ENCODE measurements at regions not wholly inside any gene's neighbourhood (a gene's known extent, or its start where the extent isn't known, plus 50 kb on each side); places are given as distances from the start of the nearest gene placed in this dataset.

- Histone ChIP-seq H3K27ac (ENCODE audit: poor library complexity, severe bottlenecking) (no peak overlapping the region), H3K27me3 (ENCODE audit: insufficient read depth, poor library complexity, severe bottlenecking) (no peaks in the 10 kb centered on the region)
- no peak for ATAC-seq (ENCODE audit: low read depth)
Measured at GRCh38 chr5:3043600-3043999, 292.1 kb upstream of the IRX2 start.

GRCh38 chr5:3041001-3041400, 289.5 kb upstream of the IRX2 start:
- Histone ChIP-seq H3K4me1 (ENCODE audit: insufficient read depth, poor library complexity, severe bottlenecking) (no peaks in the 10 kb centered on the region), H3K27me3 (ENCODE audit: insufficient read depth, poor library complexity, severe bottlenecking) (no peaks in the 10 kb centered on the region), H3K27ac (ENCODE audit: poor library complexity, severe bottlenecking) (no peak overlapping the region), H3K4me3 (ENCODE audit: severe bottlenecking) (no peak overlapping the region), H3K9me3 (ENCODE audit: severe bottlenecking) (no peaks in the 10 kb centered on the region), H3K36me3 (ENCODE audit: low read depth) (no peaks in the 10 kb centered on the region)
- no peak for ATAC-seq (ENCODE audit: low read depth)
- TF ChIP-seq CTCF (IDR thresholded peaks at IDR 0.05; ENCODE audit: poor library complexity, severe bottlenecking), result no peak
- no peak for DNase-seq (ENCODE audit: low spot score)

More at GRCh38 chr5:3043600-3043999, 292.1 kb upstream of the IRX2 start:
- DNase-seq (ENCODE audit: low spot score), result no peak
- Histone ChIP-seq H3K4me3 (ENCODE audit: severe bottlenecking) (no peak overlapping the region), H3K9me3 (ENCODE audit: severe bottlenecking) (no peaks in the 10 kb centered on the region), H3K36me3 (ENCODE audit: low read depth) (no peaks in the 10 kb centered on the region), H3K4me1 (ENCODE audit: insufficient read depth, poor library complexity, severe bottlenecking) (no peaks in the 10 kb centered on the region)
- no peak for TF ChIP-seq CTCF (IDR thresholded peaks at IDR 0.05; ENCODE audit: poor library complexity, severe bottlenecking)

GRCh38 chr5:3036041-3036788, 284.7 kb upstream of the IRX2 start:
- no peak for ATAC-seq (ENCODE audit: low read depth)
- no peak for DNase-seq (ENCODE audit: low spot score)
- H3K4me1 ChIP-seq (ENCODE audit: insufficient read depth, poor library complexity, severe bottlenecking), result no peaks in the 10 kb centered on the region
- no peak overlapping the region for H3K27ac ChIP-seq (ENCODE audit: poor library complexity, severe bottlenecking)
- H3K9me3 ChIP-seq (ENCODE audit: severe bottlenecking), result peaks cover 4% of the 10 kb centered on the region
- TF ChIP-seq CTCF (IDR thresholded peaks at IDR 0.05; ENCODE audit: poor library complexity, severe bottlenecking), result no peak
- no peak overlapping the region for H3K4me3 ChIP-seq (ENCODE audit: severe bottlenecking)
- H3K36me3 ChIP-seq (ENCODE audit: low read depth), result no peaks in the 10 kb centered on the region
- no peaks in the 10 kb centered on the region for H3K27me3 ChIP-seq (ENCODE audit: insufficient read depth, poor library complexity, severe bottlenecking)

- ATAC-seq (ENCODE audit: low read depth) (no peak), DNase-seq (ENCODE audit: low spot score) (no peak)
- Histone ChIP-seq H3K27ac (ENCODE audit: poor library complexity, severe bottlenecking) (no peak overlapping the region), H3K9me3 (ENCODE audit: severe bottlenecking) (peaks cover 4% of the 10 kb centered on the region), H3K4me1 (ENCODE audit: insufficient read depth, poor library complexity, severe bottlenecking) (no peaks in the 10 kb centered on the region), H3K36me3 (ENCODE audit: low read depth) (no peaks in the 10 kb centered on the region), H3K4me3 (ENCODE audit: severe bottlenecking) (no peak overlapping the region), H3K27me3 (ENCODE audit: insufficient read depth, poor library complexity, severe bottlenecking) (no peaks in the 10 kb centered on the region)
- TF ChIP-seq CTCF (IDR thresholded peaks at IDR 0.05; ENCODE audit: poor library complexity, severe bottlenecking), result no peak
Measured at GRCh38 chr5:3035452-3035851, 284.0 kb upstream of the IRX2 start.

GRCh38 chr5:3034881-3035280, 283.4 kb upstream of the IRX2 start:
- TF ChIP-seq CTCF (IDR thresholded peaks at IDR 0.05; ENCODE audit: poor library complexity, severe bottlenecking), result no peak
- Histone ChIP-seq H3K4me3 (ENCODE audit: severe bottlenecking) (no peak overlapping the region), H3K27me3 (ENCODE audit: insufficient read depth, poor library complexity, severe bottlenecking) (no peaks in the 10 kb centered on the region), H3K27ac (ENCODE audit: poor library complexity, severe bottlenecking) (no peak overlapping the region), H3K4me1 (ENCODE audit: insufficient read depth, poor library complexity, severe bottlenecking) (no peaks in the 10 kb centered on the region), H3K9me3 (ENCODE audit: severe bottlenecking) (peaks cover 4% of the 10 kb centered on the region), H3K36me3 (ENCODE audit: low read depth) (no peaks in the 10 kb centered on the region)
- ATAC-seq (ENCODE audit: low read depth), result no peak
- no peak for DNase-seq (ENCODE audit: low spot score)

Data from RWPE2 (cell line).